K562 (cell line): ENCODE measurements at regions not wholly inside any gene's neighbourhood (a gene's known extent, or its start where the extent isn't known, plus 50 kb on each side); places are given as distances from the start of the nearest gene placed in this dataset.
"Not testable (repeated sequence)": the region's sequence is repeated elsewhere in the genome, so short reads cannot be mapped to it uniquely, and the experiment has no call there.

Source experiments
- BRD9 ChIP-seq: fragments of 450-650 bp; IDR thresholded peaks from 2 replicates; pipeline ENCODE4 v1.6.1; 2018; ENCODE audit warnings: low read depth; ENCODE audit not compliant: partially characterized antibody
- CTCF ChIP-seq, 3 experiments: IDR thresholded peaks in 2 of 3; conservative IDR thresholded peaks in 1 of 3; 2 replicates each; pipeline ENCODE4 v1.5.1; 2011 to 2012; ENCODE audit warnings: low read length in 3 of 3, mild to moderate bottlenecking in 3 of 3, control low read depth in 2 of 3, improper control_type of control experiment in 1 of 3, inconsistent platforms in 1 of 3, low read depth in 1 of 3, mixed read lengths in 1 of 3, moderate library complexity in 1 of 3; ENCODE audit not compliant: insufficient read depth in 2 of 3
- FOS ChIP-seq: IDR thresholded peaks from 3 replicates; pipeline ENCODE4 v1.6.1; 2011; ENCODE audit not compliant: insufficient read length; ENCODE audit errors: extremely low read depth
- HMGXB4 ChIP-seq: sonication (generic); formaldehyde crosslinking; IDR thresholded peaks from 2 replicates; pipeline ENCODE4 v1.8.1; 2023; ENCODE audit warnings: mild to moderate bottlenecking, missing genetic modification reagents
- JUN ChIP-seq, 2 experiments: sonication (generic) in 1 of 2; formaldehyde crosslinking in 1 of 2; IDR thresholded peaks; 2 replicates each; pipeline versions ENCODE4 v1.6.1 to v1.8.0; 2012 to 2022; ENCODE audit warnings: borderline replicate concordance in 2 of 2, mild to moderate bottlenecking in 2 of 2, improper control_type of control experiment in 1 of 2, low read depth in 1 of 2, low read length in 1 of 2, missing genetic modification reagents in 1 of 2
- KAT8 ChIP-seq: fragments of 450-650 bp; IDR thresholded peaks from 2 replicates; pipeline ENCODE4 v1.6.1; 2016; ENCODE audit warnings: low read depth, mild to moderate bottlenecking
- KLF13 ChIP-seq: fragments of 450-650 bp; IDR thresholded peaks from 2 replicates; pipeline ENCODE4 v1.6.1; 2016; ENCODE audit warnings: missing genetic modification characterization, low read depth, mild to moderate bottlenecking, missing compliant biosample characterization, moderate library complexity, borderline replicate concordance
- KLF16 ChIP-seq: IDR thresholded peaks from 2 replicates; pipeline ENCODE4 v1.6.1; 2016; ENCODE audit warnings: antibody characterized with exemption
- POLR2A ChIP-seq: fragments of 450-650 bp; conservative IDR thresholded peaks from 2 replicates; pipeline ENCODE4 v1.6.1; 2016
- POLR2AphosphoS5 ChIP-seq: IDR thresholded peaks from 2 replicates; pipeline ENCODE4 v1.6.1; 2011; ENCODE audit warnings: mild to moderate bottlenecking, low read depth, low read length, moderate library complexity; ENCODE audit not compliant: control insufficient read depth, insufficient read depth
- RAD21 ChIP-seq, 2 experiments: fragments of 250-450 bp in 1 of 2; fragments of 450-650 bp in 1 of 2; sonication (Bioruptor Pico) in 1 of 2; formaldehyde crosslinking in 1 of 2; IDR thresholded peaks in 1 of 2; conservative IDR thresholded peaks in 1 of 2; 2 replicates each; pipeline versions ENCODE4 v1.4.0 to v1.8.0; 2020 to 2022; ENCODE audit warnings: mild to moderate bottlenecking in 2 of 2, moderate library complexity in 1 of 2
- TCF7L2 ChIP-seq: fragments of 150-350 bp; IDR thresholded peaks from 2 replicates; pipeline ENCODE4 v1.6.1; 2016; ENCODE audit warnings: low read depth, mild to moderate bottlenecking, low read length, moderate library complexity
- ZHX1 ChIP-seq: fragments of 150-350 bp; conservative IDR thresholded peaks from 2 replicates; pipeline ENCODE4 v1.6.1; 2014; ENCODE audit warnings: low read length

GRCh38 chr2:90141558-90141957 lies 1450.1 kb downstream of the RPIA start:
- not testable (repeated sequence) for TF ChIP-seq HMGXB4 (CRISPR knock-in tag); KLF16; JUN (IDR thresholded peaks at IDR 0.05; ENCODE audit: borderline replicate concordance, low read depth, low read length); JUN (CRISPR knock-in tag; IDR thresholded peaks at IDR 0.05; ENCODE audit: borderline replicate concordance); KAT8; CTCF (IDR thresholded peaks at IDR 0.05 in 2 of 3, conservative IDR thresholded peaks at IDR 0.05 in 1 of 3; ENCODE audit: insufficient read depth in 2 of 3, low read depth in 1 of 3, low read length in 3 of 3); ZHX1; POLR2AphosphoS5; POLR2A; KLF13; RAD21 (CRISPR knock-in tag; conservative IDR thresholded peaks at IDR 0.05 in 1 of 2, IDR thresholded peaks at IDR 0.05 in 1 of 2); TCF7L2; FOS; BRD9
